ENCODE measurements at regions not wholly inside any gene's neighbourhood (a gene's known extent, or its start where the extent isn't known, plus 50 kb on each side); places are given as distances from the start of the nearest gene placed in this dataset.

- TF ChIP-seq POLR2AphosphoS5 (IDR thresholded peaks at IDR 0.05), result no peak
- TF ChIP-seq POLR2A (IDR thresholded peaks at IDR 0.05), result no peak
- TF ChIP-seq CTCF (IDR thresholded peaks at IDR 0.05), result no peak
Measured at GRCh38 chr15:95937128-95937528, 393.4 kb upstream of the NR2F2 start.
